HG02870 (cell line): ENCODE measurements at regions not wholly inside any gene's neighbourhood (a gene's known extent, or its start where the extent isn't known, plus 50 kb on each side); places are given as distances from the start of the nearest gene placed in this dataset.

ENCODE experiments used
- ATAC-seq: cut with Tn5 transposase; IDR thresholded peaks from one replicate; pipeline ENCODE4 v1.9.1; 2021; ENCODE audit warnings: mild to moderate bottlenecking, moderate library complexity; ENCODE audit not compliant: unreplicated experiment

DNA sequence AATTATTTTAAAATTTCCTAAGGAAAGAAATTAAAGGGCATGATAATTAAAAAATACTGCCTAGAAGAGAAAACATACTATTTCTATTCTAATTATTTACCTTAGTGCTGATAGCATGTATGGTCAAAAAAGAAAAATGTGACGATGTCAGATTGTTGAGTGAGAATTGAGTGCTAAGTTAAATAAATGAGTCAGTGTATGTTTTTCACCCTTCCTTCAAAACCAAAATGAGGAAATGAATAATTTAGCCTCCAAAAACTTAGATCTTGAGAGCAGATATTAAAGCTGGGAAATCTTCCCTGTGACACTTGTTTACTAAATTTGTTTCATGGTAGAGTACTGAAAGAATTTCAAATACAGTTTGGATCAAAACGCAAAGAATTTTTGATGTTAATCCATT is 58.6 kb upstream of the NYAP2 start:
- ATAC-seq = no peak

DNA sequence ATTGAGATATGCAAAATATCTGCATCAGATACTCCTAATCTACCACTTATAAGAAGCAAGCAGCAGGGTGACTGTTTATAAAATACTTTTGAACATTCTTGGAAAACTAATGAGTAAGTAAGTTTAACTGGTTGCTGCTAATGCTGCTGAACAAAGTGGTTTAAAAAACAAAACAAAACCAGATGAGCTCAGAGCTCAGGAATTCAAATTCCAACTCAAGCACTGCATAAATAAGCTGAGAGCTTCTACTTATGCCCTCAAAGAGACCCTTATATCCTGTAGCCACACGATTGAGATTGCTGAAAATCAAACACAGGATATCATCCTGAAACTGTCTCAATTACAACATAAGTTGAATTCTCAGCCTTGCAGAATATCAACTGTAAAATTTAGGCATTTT is 62.3 kb upstream of the NYAP2 start:
- ATAC-seq = no peak

DNA sequence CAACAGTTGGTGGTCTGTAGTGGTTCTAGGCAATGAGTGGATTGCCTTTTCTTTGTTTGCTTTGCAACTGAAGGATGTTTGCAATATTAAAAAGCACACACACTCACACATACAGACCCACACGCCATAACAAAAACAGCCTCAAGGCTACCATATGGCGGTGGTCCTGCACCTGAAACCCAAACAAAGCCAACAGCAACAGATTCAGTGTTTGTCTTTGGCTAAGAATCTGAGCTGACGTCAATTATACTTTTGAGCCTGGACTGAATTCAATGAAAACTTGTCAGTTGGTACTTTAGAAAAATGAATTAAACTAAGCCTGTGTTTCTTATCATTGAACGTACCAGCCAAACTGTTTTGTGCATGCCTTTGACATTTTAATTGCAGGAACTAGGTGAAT is 65.0 kb upstream of the NYAP2 start:
- no peak for ATAC-seq

DNA sequence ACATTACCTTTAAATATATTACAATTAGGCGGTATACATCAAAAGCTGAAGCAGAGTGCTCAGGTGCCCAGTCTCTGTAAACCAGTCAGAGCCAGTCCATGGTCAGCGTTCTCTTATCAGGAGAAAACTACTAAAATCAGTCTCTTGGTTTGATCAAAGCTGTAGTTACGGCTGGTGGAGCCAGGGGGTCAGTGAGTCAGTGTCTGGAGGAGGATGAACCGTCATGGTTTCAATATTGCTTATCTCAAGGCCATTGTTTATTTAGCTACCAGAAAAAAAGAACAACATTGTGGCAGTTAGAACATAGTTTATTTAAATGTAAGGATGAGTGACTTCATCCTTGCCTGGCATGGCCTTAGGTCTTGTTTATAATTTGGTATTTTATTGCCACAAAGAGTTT is 71.3 kb upstream of the NYAP2 start:
- ATAC-seq = no peak

DNA sequence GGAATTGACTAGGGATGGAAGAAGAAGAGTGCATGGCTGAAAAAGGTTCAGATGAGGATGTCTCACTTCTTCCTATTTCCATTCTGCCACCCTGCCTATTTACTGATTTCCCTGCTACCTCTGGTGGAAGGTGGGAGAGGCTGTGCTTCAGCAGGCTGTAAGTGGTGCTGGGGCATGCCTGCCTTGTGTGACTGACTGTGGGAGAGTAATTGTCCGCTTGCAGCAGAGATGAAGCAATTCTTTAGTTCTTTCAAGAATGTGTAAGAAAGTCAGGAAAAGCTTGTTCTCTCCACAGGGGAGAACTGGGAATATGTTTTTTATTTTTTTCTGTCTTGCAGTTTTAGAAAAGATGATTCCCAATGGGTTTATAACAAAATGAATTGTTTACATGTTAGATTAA is 72.5 kb upstream of the NYAP2 start:
- no peak for ATAC-seq

DNA sequence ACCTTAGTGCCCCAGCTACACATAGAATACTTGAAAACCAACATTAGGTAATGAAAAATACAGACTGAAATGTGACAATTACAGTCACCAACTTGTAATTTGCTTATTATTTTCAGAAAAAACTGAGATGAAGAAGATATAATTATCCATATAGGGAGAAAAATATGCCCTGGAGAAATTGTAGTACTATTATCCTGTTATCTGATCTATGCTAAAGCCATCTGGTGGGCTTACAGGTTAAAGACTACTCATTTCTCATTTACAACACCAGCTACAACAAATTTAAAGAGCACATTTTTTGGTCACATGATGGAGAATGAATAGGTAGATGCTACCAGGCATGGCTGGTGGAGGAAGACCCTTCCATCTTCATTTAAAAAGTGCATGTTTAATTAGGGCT is 79.6 kb upstream of the NYAP2 start:
- ATAC-seq = no peak

DNA sequence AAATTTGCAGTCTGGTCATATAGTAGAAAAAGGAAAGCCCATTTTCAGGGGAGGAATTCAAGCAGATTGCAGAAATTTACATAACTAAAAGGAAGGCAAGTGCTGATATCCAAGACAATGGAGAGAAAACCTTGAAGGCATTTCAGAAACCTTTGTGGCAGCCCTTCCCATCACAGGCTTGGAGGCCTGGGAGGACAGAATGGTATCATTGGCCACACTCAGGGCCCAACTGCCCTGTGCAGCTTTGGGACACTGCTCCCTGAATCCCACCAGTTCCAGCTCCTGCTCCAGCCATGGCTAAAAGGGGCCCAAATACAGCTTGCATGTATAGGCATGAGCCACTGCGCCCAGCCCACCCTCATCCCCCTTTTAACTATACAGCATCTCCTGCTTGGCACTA is 81.1 kb upstream of the NYAP2 start:
- no peak for ATAC-seq

DNA sequence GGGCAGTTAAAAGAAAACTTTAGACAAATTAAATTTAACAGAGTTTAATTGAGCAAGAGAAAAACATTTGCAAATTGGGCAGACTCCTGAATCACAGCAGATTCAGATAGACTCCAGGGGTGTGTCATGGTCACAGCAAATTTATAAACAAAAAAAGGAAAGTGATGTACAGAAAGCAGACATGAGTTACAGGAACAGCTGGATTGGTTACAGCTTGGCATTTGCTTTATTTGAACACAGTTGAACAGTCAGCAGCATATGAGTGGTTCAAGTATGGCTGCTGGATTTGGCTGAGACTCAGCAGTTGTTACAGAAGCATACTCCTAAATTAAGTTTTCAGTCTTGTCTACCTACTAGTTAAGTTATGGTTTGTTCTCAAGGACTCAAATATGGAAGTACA is 82.3 kb upstream of the NYAP2 start:
- no peak for ATAC-seq

DNA sequence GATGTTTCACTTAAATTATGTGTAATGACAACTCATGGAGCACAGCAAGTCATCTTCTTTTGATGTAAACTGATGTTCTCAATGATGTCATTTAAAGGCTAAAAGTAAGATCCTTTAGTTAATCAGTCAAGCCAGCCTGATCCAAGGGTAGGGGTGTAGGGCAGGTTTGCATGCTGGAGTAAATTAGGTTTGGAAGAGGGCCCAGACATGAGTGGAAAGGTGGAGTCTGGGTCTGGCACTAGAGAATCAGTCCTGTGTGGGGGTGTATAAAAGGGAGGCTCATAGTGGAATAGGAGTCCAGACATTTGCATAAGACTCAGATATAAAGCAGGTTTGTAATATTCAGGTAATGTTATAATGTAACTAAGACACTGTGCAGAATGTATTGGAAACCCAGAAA is 88.8 kb upstream of the NYAP2 start:
- ATAC-seq = no peak

DNA sequence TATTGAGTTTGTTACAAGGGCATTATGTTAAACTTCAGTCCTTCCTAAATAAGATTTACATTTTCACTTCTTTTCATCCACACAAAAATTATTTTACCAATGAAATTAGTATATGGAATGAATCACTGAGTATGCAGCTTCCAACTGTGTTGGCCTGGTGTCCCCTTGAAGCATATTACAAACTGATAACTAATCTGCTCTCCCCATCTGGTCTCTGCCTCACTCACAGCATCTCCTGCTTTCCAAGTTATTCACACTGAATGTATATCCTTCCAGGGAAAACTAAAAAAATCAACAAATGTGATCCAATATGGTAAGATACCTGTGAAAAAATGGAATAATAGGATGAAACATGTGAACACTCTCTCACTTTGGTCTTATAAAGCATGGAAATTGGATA is 90.0 kb upstream of the NYAP2 start:
- ATAC-seq = no peak

DNA sequence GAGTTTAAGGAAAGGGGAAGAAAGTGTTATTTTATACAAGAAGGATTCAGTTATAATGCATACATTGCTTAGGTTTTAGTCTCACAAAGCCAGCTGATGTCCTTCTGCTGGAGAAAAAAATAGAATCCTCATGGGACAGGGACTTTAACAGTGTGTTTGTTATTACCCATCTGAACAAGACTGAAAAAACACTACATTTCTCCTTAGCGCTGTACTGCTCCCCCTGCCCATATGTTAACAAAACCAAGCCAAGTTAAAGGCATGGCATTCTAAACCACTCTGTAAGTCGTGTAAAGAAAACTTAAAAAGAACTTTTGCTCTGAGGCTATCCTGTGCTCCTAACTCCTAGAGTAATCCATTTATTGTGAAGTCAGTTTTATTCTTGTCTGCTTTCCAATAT is 102.6 kb upstream of the NYAP2 start:
- no peak for ATAC-seq

DNA sequence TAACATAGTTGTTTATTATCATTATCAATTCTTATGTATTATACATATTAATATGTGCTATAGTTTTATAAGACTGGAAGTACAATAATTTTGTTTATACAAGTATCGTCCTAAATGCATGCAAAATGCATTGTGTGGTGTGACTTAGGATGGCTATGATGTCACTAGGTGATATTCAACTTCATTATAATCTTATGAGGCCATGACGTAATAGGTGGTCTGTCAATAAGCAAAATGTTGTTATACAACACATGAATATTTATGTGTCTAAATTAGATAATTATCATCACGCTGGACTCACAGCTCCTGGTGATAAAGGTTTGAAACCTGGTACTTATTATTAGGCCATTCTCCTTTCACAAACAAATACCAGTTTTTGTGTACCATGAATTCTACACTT is 104.4 kb upstream of the NYAP2 start:
- no peak for ATAC-seq

DNA sequence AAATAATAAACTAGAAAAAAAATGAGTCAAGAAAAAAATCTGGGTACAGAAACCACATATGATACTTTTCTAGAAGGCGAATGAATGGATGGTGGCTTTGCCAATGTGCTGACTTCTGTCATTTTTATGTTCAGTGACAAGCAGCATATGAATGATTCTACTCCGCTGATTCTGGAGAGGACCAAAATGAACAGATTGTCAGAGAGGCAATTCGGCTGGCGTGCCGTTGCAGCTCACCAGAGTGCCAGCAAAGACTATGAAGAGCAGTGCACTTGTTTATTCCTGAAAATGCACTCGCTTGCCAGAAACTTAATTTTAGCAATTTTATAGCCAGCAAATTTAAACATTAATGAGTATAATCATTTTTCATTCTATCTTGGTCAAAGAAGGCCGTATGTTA is 105.9 kb upstream of the NYAP2 start:
- ATAC-seq = no peak

DNA sequence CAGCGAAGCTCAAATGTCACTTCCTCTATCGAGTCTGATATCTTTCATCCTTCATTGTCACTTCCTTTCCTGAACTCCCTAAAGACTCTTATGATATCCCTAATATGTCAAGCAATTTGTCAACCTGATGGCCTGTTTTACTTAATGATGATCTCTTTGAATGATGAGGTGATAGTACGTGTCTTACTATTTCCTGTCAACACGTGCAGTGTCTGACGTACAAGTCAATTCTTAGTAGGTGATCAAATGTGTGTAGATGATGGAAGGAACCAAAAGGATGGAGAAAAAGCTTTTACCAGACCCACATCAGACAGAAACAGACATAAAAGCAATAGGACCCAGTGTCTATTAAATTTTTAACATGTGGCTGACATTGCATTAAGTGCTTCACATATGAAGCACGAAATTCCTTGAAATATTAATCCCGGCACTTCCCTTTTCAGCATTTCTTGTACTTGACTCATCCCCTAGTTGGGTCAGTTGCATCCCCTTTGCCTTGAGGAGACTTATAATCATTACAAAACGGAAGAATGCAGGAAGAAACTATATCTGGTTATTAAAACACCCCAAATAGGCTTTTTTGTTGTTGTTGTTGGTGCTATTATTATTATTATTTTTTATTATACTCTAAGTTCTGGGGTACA is 108.6 kb upstream of the NYAP2 start:
- ATAC-seq = no peak

DNA sequence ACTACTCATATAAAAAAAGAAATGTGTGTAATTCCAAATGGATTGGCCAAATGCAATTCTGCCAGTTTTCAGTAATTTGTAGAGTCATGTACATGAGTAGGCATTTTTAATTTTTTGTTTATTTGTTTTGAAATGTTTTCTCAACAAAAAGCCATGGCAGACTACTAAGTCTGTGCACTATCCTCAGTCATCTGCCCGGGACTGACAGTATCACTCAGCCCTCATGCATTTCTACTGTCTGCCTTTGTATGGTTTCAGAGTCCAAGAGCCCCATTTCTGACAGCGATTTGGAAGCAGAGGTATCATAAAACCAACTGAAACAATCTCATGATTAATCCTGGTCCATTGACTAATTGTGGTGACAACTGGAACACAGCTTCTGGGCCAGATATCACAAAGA is 109.9 kb upstream of the NYAP2 start:
- no peak for ATAC-seq

DNA sequence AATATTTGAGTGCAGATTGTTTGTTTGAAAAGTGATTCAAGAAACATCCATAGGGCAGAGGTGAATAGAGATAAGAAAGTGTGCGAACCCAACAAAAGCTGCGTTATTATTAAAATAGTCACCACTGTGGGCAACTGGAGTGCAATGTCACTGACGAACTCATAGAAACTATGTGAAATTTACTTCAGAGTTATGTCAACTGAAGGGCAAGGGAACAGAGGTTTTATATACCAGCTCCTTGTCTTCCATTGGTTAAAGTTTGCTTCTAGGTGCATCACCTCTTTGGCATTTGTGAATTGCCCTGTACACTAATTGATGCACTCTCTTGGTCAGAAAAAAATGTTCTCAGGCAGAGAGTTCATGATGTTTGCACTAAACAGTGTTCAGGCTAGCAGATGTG is 110.5 kb upstream of the NYAP2 start:
- ATAC-seq = no peak

DNA sequence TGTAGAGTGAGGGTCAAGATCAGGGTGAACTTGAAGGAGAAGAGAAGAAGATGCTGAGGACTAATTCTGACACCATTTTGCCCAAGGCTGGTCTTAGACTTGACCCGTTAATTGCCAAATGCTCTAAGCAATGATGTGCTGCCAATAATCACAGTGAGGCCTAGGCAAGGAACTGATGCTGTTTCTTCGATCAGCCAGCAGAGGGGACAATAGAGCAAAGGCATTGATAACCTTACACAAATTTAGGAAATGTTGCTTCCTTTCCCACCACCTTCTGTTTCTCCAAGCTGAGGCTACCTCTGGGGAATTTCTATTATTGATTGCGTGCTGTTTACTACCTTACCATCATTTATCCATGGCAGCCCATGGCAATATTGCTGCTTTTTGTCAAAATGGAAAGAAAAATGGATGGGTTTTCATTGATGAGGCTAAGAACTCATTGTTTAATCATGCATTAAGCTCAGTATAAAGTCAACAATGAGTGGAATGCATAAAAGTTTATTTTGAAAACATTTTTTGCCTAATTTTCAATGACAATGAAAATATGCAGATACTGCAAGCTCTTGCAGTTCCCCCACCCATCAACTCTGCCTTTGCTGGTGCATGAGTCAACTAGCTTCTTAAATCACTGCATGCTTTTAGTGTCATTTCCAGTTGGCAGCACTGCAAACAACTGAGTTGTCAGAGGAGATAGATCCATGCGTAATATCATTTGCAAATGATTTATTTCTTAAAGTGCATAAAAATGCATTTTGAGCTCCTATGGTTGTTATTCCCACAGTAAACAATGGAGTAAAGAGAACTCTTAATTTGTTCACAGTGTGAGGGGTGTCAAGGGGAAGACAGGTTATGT is 116.4 kb upstream of the NYAP2 start:
- ATAC-seq = peak; percentile 77

DNA sequence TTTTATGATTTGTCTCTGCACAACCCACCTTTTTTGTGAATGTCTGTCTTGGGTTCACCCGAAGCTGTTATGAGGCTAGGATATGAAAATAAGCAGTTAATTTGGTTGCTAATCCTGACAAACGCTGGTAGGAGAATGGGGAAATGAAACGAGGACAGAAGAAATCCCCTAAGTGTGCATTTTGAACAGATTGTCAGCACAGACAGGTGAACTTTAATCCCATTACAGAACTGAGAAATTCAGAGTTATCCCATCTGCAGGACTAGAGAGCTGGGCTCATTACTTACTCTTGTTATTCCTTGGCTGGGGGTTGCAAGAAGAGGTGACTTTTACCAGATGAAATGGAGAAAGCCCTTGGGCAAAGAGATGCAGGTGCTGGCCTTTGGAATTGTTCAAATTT is 123.3 kb upstream of the NYAP2 start:
- ATAC-seq = peak; percentile 86

DNA sequence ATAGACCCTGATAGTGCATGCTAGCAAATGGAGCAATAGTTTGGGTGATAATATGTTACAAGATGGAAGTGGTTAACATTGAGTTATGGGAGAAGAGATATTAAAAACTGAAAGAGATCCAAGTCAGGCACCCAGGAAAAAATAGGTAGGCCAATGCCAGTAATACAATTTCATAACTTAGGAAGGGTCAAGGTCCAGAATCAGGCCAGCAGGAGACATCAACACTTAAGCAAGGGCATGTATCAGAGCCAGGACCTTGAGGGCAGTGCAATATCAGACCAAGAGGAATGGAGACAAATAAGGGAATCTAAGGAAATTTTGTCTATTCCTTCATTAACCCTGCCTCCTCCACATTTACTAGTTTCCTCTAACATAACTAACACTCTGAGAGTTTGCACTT is 124.1 kb upstream of the NYAP2 start:
- ATAC-seq = no peak

DNA sequence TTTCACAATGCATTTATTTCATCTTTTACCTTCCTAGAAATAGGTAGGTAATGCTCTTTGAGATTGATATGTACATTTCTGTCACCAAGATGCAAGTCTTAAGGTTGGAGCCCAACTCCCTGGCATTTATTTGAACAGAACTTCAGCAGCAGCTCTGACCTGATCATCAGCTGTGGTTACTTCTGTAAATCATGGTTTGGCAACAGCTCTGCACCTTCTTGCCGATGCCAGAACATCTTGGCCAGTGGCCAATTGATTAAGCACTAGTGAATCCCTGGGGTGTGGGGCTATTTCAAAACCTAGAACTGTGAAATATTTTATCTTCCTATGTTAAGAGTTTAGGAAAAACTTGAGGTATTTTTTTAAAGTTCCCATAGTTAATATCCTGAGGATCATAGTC is 124.8 kb upstream of the NYAP2 start:
- ATAC-seq = no peak

DNA sequence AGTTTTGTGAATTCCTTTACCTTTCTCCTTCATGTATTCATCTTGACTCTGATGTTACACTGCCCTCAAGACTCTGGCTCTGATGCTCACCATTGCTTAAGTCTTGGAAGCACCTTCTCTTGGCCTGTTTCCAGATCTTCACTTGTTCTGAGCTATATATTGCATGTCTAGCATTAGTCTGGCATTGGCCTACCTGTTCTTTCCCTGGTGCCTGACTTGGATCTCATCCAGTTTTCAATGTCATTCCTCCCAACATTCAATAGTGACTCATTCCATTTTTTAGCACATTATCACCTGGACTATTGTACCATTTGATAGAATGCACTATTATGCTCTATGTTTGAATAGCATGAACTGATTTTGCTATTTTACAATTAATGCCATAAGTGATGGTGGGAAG is 127.3 kb upstream of the NYAP2 start:
- no peak for ATAC-seq

DNA sequence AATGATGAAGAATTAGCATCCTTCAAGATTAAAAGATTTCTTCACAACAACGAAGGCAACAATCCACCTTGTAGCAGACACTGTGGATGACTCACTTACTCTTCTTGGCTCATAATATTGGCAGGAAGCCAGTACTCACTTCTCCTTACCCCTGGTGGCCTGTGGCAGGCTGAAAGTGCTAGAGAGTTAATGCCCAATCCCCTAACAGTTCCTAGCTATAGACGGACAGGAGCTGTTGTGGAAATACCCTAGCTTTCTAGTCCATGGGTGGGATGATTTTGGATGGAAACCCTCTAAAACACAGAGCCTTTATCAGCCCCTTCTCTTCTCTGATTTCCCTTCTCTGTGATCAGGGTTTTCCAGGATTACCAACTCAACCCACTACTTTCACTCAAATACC is 128.6 kb upstream of the NYAP2 start:
- peak; percentile 100 for ATAC-seq

DNA sequence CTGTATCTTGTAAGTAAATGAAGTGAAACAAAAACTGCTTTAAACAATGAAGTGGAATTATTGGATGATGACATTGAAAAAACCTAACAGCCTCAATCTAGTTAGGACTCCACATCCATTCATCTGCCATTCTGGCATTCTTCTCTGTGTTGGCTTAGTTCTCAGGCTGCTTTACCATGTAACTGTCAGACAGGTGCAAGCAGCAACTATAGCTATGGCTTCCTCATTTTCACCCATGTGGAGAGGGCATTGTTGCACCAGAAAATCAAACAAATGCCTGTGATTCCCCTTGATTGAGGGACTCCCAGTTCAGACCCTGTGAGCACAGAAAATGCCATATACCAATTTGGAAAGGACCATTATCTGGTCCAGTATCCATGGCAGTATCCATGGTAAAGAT is 129.5 kb upstream of the NYAP2 start:
- no peak for ATAC-seq
